ENCODE measurements at regions not wholly inside any gene's neighbourhood (a gene's known extent, or its start where the extent isn't known, plus 50 kb on each side); places are given as distances from the start of the nearest gene placed in this dataset.

- DNase-seq, result no peak
Measured at GRCh38 chr16:79366635-79367034, 233.9 kb downstream of the MAF start.

- DNase-seq, result no peak
Measured at GRCh38 chr16:79365702-79366101, 234.8 kb downstream of the MAF start.

GRCh38 chr16:79363484-79363883 is 237.1 kb downstream of the MAF start:
- no peak for DNase-seq

- DNase-seq, result no peak
Measured at GRCh38 chr16:79363035-79363434, 237.5 kb downstream of the MAF start.

GRCh38 chr16:79362300-79362970 is 238.1 kb downstream of the MAF start:
- DNase-seq, result no peak

- DNase-seq, result no peak
Measured at GRCh38 chr16:79361132-79361751, 239.3 kb downstream of the MAF start.

- DNase-seq, result no peak
Measured at GRCh38 chr16:79360267-79360666, 240.3 kb downstream of the MAF start.

- no peak for DNase-seq
Measured at GRCh38 chr16:79359082-79359481, 241.5 kb downstream of the MAF start.

GRCh38 chr16:79358188-79358587 is 242.3 kb downstream of the MAF start:
- DNase-seq, result no peak

GRCh38 chr16:79355600-79356358 is 244.8 kb downstream of the MAF start:
- no peak for DNase-seq

GRCh38 chr16:79351927-79352326 is 248.6 kb downstream of the MAF start:
- no peak for DNase-seq

GRCh38 chr16:79349803-79350202 is 250.7 kb downstream of the MAF start:
- DNase-seq, result no peak

GRCh38 chr16:79348521-79349306 is 251.8 kb downstream of the MAF start:
- no peak for DNase-seq

- DNase-seq, result no peak
Measured at GRCh38 chr16:79347277-79347676, 253.3 kb downstream of the MAF start.

- DNase-seq, result no peak
Measured at GRCh38 chr16:79339863-79340262, 260.7 kb downstream of the MAF start.

GRCh38 chr16:79337906-79338305 is 262.6 kb downstream of the MAF start:
- no peak for DNase-seq

- no peak for DNase-seq
Measured at GRCh38 chr16:79336437-79337229, 263.9 kb downstream of the MAF start.

- peak; percentile 32 for DNase-seq
Measured at GRCh38 chr16:79334127-79334526, 266.4 kb downstream of the MAF start.

- no peak for DNase-seq
Measured at GRCh38 chr16:79331066-79331465, 269.5 kb downstream of the MAF start.

- DNase-seq, result no peak
Measured at GRCh38 chr16:79329967-79330366, 270.6 kb downstream of the MAF start.

GRCh38 chr16:79329166-79329521 is 271.4 kb downstream of the MAF start:
- DNase-seq, result no peak

- no peak for DNase-seq
Measured at GRCh38 chr16:79328402-79329165, 272.0 kb downstream of the MAF start.

Measured in CD4-positive, alpha-beta T cell treated with Interleukin-6 for 4 hours (primary cell).